HG03066 (cell line): ENCODE measurements at regions not wholly inside any gene's neighbourhood (a gene's known extent, or its start where the extent isn't known, plus 50 kb on each side); places are given as distances from the start of the nearest gene placed in this dataset.
A peak's percentile ranks its signal among the peaks of the same experiment; 100 is the strongest.
"Not testable (repeated sequence)": the region's sequence is repeated elsewhere in the genome, so short reads cannot be mapped to it uniquely, and the experiment has no call there.

ENCODE experiments used
- ATAC-seq: cut with Tn5 transposase; IDR thresholded peaks from one replicate; pipeline ENCODE4 v1.9.1; 2021; ENCODE audit warnings: low read depth; ENCODE audit not compliant: unreplicated experiment

- no peak for ATAC-seq
Observed at GRCh38 chr2:75328156-75328555, 128.8 kb upstream of the TACR1 start.

- no peak for ATAC-seq
Observed at GRCh38 chr2:75327334-75327733, 128.0 kb upstream of the TACR1 start.

- ATAC-seq = no peak
Observed at GRCh38 chr2:75326645-75327044, 127.3 kb upstream of the TACR1 start.

- ATAC-seq = no peak
Observed at GRCh38 chr2:75325594-75325993, 126.3 kb upstream of the TACR1 start.

GRCh38 chr2:75324861-75325284 is 125.6 kb upstream of the TACR1 start:
- no peak for ATAC-seq

GRCh38 chr2:75324141-75324540 is 124.8 kb upstream of the TACR1 start:
- ATAC-seq = no peak

GRCh38 chr2:75321599-75321922 is 122.2 kb upstream of the TACR1 start:
- ATAC-seq = no peak

GRCh38 chr2:75320898-75321598 is 121.7 kb upstream of the TACR1 start:
- no peak for ATAC-seq

GRCh38 chr2:75319951-75320350 is 120.6 kb upstream of the TACR1 start:
- no peak for ATAC-seq

GRCh38 chr2:75317802-75318201 is 118.5 kb upstream of the TACR1 start:
- no peak for ATAC-seq

- no peak for ATAC-seq
Observed at GRCh38 chr2:75317316-75317715, 118.0 kb upstream of the TACR1 start.

- ATAC-seq = no peak
Observed at GRCh38 chr2:75315436-75315835, 116.1 kb upstream of the TACR1 start.

- ATAC-seq = peak; percentile 100
Observed at GRCh38 chr2:75311993-75312392, 112.7 kb upstream of the TACR1 start.

GRCh38 chr2:75311521-75311920 is 112.2 kb upstream of the TACR1 start:
- no peak for ATAC-seq

GRCh38 chr2:75310876-75311275 is 111.6 kb upstream of the TACR1 start:
- ATAC-seq = no peak

- no peak for ATAC-seq
Observed at GRCh38 chr2:75309596-75310463, 110.5 kb upstream of the TACR1 start.

GRCh38 chr2:75303227-75303626 is 103.9 kb upstream of the TACR1 start:
- ATAC-seq = no peak

GRCh38 chr2:75294362-75294761 is 95.0 kb upstream of the TACR1 start:
- no peak for ATAC-seq

- no peak for ATAC-seq
Observed at GRCh38 chr2:75292826-75293225, 93.5 kb upstream of the TACR1 start.

- no peak for ATAC-seq
Observed at GRCh38 chr2:75290600-75291150, 91.4 kb upstream of the TACR1 start.

GRCh38 chr2:75289771-75290170 is 90.5 kb upstream of the TACR1 start:
- ATAC-seq = no peak

- ATAC-seq = not testable (repeated sequence)
Observed at GRCh38 chr2:75289178-75289577, 89.9 kb upstream of the TACR1 start.
